ENCODE measurements at regions not wholly inside any gene's neighbourhood (a gene's known extent, or its start where the extent isn't known, plus 50 kb on each side); places are given as distances from the start of the nearest gene placed in this dataset.
A peak's percentile ranks its signal among the peaks of the same experiment; 100 is the strongest.

GRCh38 chr19:32201211-32201610 is 144.2 kb upstream of the ZNF507 start:
- no peak for DNase-seq (ENCODE audit: low read depth in 2 of 2)

- DNase-seq (ENCODE audit: low read depth in 2 of 2): no peak
These were observed 143.8 kb upstream of the ZNF507 start for GRCh38 chr19:32201636-32202051.

- DNase-seq (ENCODE audit: low read depth in 2 of 2): no peak
These were observed 143.2 kb upstream of the ZNF507 start for GRCh38 chr19:32202244-32202643.

GRCh38 chr19:32203161-32203560 is 142.2 kb upstream of the ZNF507 start:
- no peak for DNase-seq (ENCODE audit: low read depth in 2 of 2)

- no peak for DNase-seq (ENCODE audit: low read depth in 2 of 2)
These were observed 139.3 kb upstream of the ZNF507 start for GRCh38 chr19:32206065-32206464.

- no peak for DNase-seq (ENCODE audit: low read depth in 2 of 2)
These were observed 137.3 kb upstream of the ZNF507 start for GRCh38 chr19:32208060-32208459.

GRCh38 chr19:32219392-32219791 is 126.0 kb upstream of the ZNF507 start:
- DNase-seq (ENCODE audit: low read depth in 2 of 2): no peak

- no peak for DNase-seq (ENCODE audit: low read depth in 2 of 2)
These were observed 125.4 kb upstream of the ZNF507 start for GRCh38 chr19:32219881-32220472.

- no peak for DNase-seq (ENCODE audit: low read depth in 2 of 2)
These were observed 124.5 kb upstream of the ZNF507 start for GRCh38 chr19:32220951-32221350.

- no peak for DNase-seq (ENCODE audit: low read depth in 2 of 2)
These were observed 122.9 kb upstream of the ZNF507 start for GRCh38 chr19:32222556-32222955.

GRCh38 chr19:32223106-32223505 is 122.3 kb upstream of the ZNF507 start:
- no peak for DNase-seq (ENCODE audit: low read depth in 2 of 2)

GRCh38 chr19:32223595-32224370 is 121.6 kb upstream of the ZNF507 start:
- DNase-seq (ENCODE audit: low read depth in 2 of 2): peak in 1 of 2 donors; percentile 3

- peak; percentile 38 for DNase-seq (ENCODE audit: low read depth in 2 of 2)
These were observed 120.8 kb upstream of the ZNF507 start for GRCh38 chr19:32224371-32225244.

- DNase-seq (ENCODE audit: low read depth in 2 of 2): no peak
These were observed 117.7 kb upstream of the ZNF507 start for GRCh38 chr19:32227561-32228165.

- no peak for DNase-seq (ENCODE audit: low read depth in 2 of 2)
These were observed 115.0 kb upstream of the ZNF507 start for GRCh38 chr19:32230441-32230840.

- DNase-seq (ENCODE audit: low read depth in 2 of 2): no peak
These were observed 114.4 kb upstream of the ZNF507 start for GRCh38 chr19:32231020-32231419.

GRCh38 chr19:32231691-32232090 is 113.7 kb upstream of the ZNF507 start:
- DNase-seq (ENCODE audit: low read depth in 2 of 2): no peak

GRCh38 chr19:32232449-32232848 is 113.0 kb upstream of the ZNF507 start:
- DNase-seq (ENCODE audit: low read depth in 2 of 2): no peak

GRCh38 chr19:32233091-32233490 is 112.3 kb upstream of the ZNF507 start:
- DNase-seq (ENCODE audit: low read depth in 2 of 2): no peak

- DNase-seq (ENCODE audit: low read depth in 2 of 2): no peak
These were observed 111.5 kb upstream of the ZNF507 start for GRCh38 chr19:32233885-32234284.

GRCh38 chr19:32234663-32235217 is 110.7 kb upstream of the ZNF507 start:
- no peak for DNase-seq (ENCODE audit: low read depth in 2 of 2)

GRCh38 chr19:32238076-32238475 is 107.3 kb upstream of the ZNF507 start:
- no peak for DNase-seq (ENCODE audit: low read depth in 2 of 2)

Measured in stimulated activated CD8-positive, alpha-beta memory T cell treated with anti-CD3 and anti-CD28 coated beads, Interleukin-15, amount 100 ng/mL, for 48 hours (primary cell).